ENCODE measurements at regions not wholly inside any gene's neighbourhood (a gene's known extent, or its start where the extent isn't known, plus 50 kb on each side); places are given as distances from the start of the nearest gene placed in this dataset.

- no peak for TF ChIP-seq CTCF (IDR thresholded peaks at IDR 0.05; ENCODE audit: insufficient read depth, low read length, poor library complexity, severe bottlenecking)
- no peak for TF ChIP-seq EZH2phosphoT487 (conservative IDR thresholded peaks at IDR 0.05; ENCODE audit: low read length)
Measured at GRCh38 chr10:107692072-107692471, 527.6 kb upstream of the SORCS1 start.
